BE2C (cell line): ENCODE measurements at regions not wholly inside any gene's neighbourhood (a gene's known extent, or its start where the extent isn't known, plus 50 kb on each side); places are given as distances from the start of the nearest gene placed in this dataset.

Experiments
- DNase-seq: peaks from one replicate; pipeline ENCODE4 v3.0.0-alpha.2; 2020
- H3K27me3 ChIP-seq: fragments of 250-450 bp; sonication (Bioruptor Pico); 2 replicates; pipeline ENCODE4 v1.5.1; 2020; ENCODE audit warnings: mild to moderate bottlenecking
- H3K36me3 ChIP-seq: fragments of 250-450 bp; sonication (Bioruptor Pico); 2 replicates; pipeline ENCODE4 v1.5.1; 2020; ENCODE audit warnings: mild to moderate bottlenecking
- H3K4me1 ChIP-seq: fragments of 250-450 bp; sonication (Bioruptor Pico); 2 replicates; pipeline ENCODE4 v1.5.1; 2020
- H3K4me3 ChIP-seq: 2 replicates; pipeline ENCODE4 v1.5.1; 2011; ENCODE audit warnings: low read depth, low read length
- H3K9me3 ChIP-seq: fragments of 250-450 bp; sonication (Bioruptor Pico); 2 replicates; pipeline ENCODE4 v1.5.1; 2020
- CTCF ChIP-seq: IDR thresholded peaks from 2 replicates; pipeline ENCODE4 v1.5.1; 2012; ENCODE audit warnings: mild to moderate bottlenecking, low read depth, low read length

GRCh38 chr5:75961818-75962217 is 121.4 kb upstream of the SV2C start:
- Histone ChIP-seq H3K36me3 (no peaks in the 10 kb centered on the region), H3K9me3 (no peaks in the 10 kb centered on the region), H3K4me3 (no peak overlapping the region), H3K4me1 (no peaks in the 10 kb centered on the region), H3K27me3 (no peaks in the 10 kb centered on the region)
- DNase-seq = no peak
- no peak for TF ChIP-seq CTCF

GRCh38 chr5:75960129-75960528 is 123.1 kb upstream of the SV2C start:
- no peaks in the 10 kb centered on the region for H3K4me1 ChIP-seq
- TF ChIP-seq CTCF = no peak
- no peaks in the 10 kb centered on the region for H3K36me3 ChIP-seq
- H3K4me3 ChIP-seq = no peak overlapping the region
- H3K27me3 ChIP-seq = no peaks in the 10 kb centered on the region
- no peak for DNase-seq
- H3K9me3 ChIP-seq = no peaks in the 10 kb centered on the region

- no peaks in the 10 kb centered on the region for H3K27me3 ChIP-seq
- H3K36me3 ChIP-seq = no peaks in the 10 kb centered on the region
- DNase-seq = no peak
- no peak overlapping the region for H3K4me3 ChIP-seq
- no peak for TF ChIP-seq CTCF
- no peaks in the 10 kb centered on the region for H3K4me1 ChIP-seq
- H3K9me3 ChIP-seq = no peaks in the 10 kb centered on the region
Observed at GRCh38 chr5:75952963-75953362, 130.2 kb upstream of the SV2C start.

- no peaks in the 10 kb centered on the region for H3K27me3 ChIP-seq
- H3K4me3 ChIP-seq = no peak overlapping the region
- H3K36me3 ChIP-seq = no peaks in the 10 kb centered on the region
- no peak for DNase-seq
- no peaks in the 10 kb centered on the region for H3K4me1 ChIP-seq
- TF ChIP-seq CTCF = no peak
- no peaks in the 10 kb centered on the region for H3K9me3 ChIP-seq
Observed at GRCh38 chr5:75952291-75952690, 130.9 kb upstream of the SV2C start.

GRCh38 chr5:75951716-75952115 is 131.5 kb upstream of the SV2C start:
- no peak overlapping the region for H3K4me3 ChIP-seq
- TF ChIP-seq CTCF = no peak
- H3K4me1 ChIP-seq = no peaks in the 10 kb centered on the region
- H3K36me3 ChIP-seq = no peaks in the 10 kb centered on the region
- DNase-seq = no peak
- H3K27me3 ChIP-seq = no peaks in the 10 kb centered on the region
- no peaks in the 10 kb centered on the region for H3K9me3 ChIP-seq

- Histone ChIP-seq H3K4me3 (no peak overlapping the region), H3K4me1 (no peaks in the 10 kb centered on the region), H3K27me3 (no peaks in the 10 kb centered on the region), H3K36me3 (no peaks in the 10 kb centered on the region), H3K9me3 (no peaks in the 10 kb centered on the region)
- no peak for DNase-seq
- TF ChIP-seq CTCF = no peak
Observed at GRCh38 chr5:75951158-75951557, 132.0 kb upstream of the SV2C start.
